GM23338 (cell line): ENCODE measurements at regions not wholly inside any gene's neighbourhood (a gene's known extent, or its start where the extent isn't known, plus 50 kb on each side); places are given as distances from the start of the nearest gene placed in this dataset.

Experiments used
- CREB1 ChIP-seq: fragments of 250-450 bp; sonication (Bioruptor Pico); IDR thresholded peaks from 2 replicates; pipeline ENCODE4 v1.5.0; 2020; ENCODE audit warnings: low read depth, mild to moderate bottlenecking, moderate library complexity
- CTCF ChIP-seq, 2 experiments: fragments of 200-600 bp in 1 of 2; sonication (generic) in 1 of 2; conservative IDR thresholded peaks; 2 replicates each; pipeline versions ENCODE4 v1.5.1 to v1.6.1; 2016 to 2017; ENCODE audit warnings: antibody characterized with exemption in 2 of 2, low read depth in 2 of 2, mild to moderate bottlenecking in 2 of 2, moderate library complexity in 1 of 2
- EZH2 ChIP-seq: fragments of 200-600 bp; sonication (generic); IDR thresholded peaks from one replicate; pipeline ENCODE4 v1.8.0; 2017; ENCODE audit warnings: antibody characterized with exemption, mild to moderate bottlenecking, low read depth; ENCODE audit not compliant: unreplicated experiment
- EZH2phosphoT487 ChIP-seq: fragments of 200-600 bp; sonication (generic); IDR thresholded peaks from one replicate; pipeline ENCODE4 v1.8.1; 2018; ENCODE audit warnings: antibody characterized with exemption; ENCODE audit not compliant: unreplicated experiment

- TF ChIP-seq EZH2phosphoT487 = no peak
- TF ChIP-seq CTCF (conservative IDR thresholded peaks at IDR 0.05; ENCODE audit: low read depth in 2 of 2) = no peak
- no peak for TF ChIP-seq EZH2
- TF ChIP-seq CREB1 (CRISPR knock-in tag) = no peak
These were observed 121.5 kb downstream of the CAPZA3 start for GRCh38 chr12:18859400-18859799.
